ENCODE measurements at regions not wholly inside any gene's neighbourhood (a gene's known extent, or its start where the extent isn't known, plus 50 kb on each side); places are given as distances from the start of the nearest gene placed in this dataset.
A peak's percentile ranks its signal among the peaks of the same experiment; 100 is the strongest.

- DNase-seq (ENCODE audit: low spot score) = no peak
Observed at GRCh38 chr5:167793700-167794099, 497.7 kb upstream of the WWC1 start.

- DNase-seq (ENCODE audit: low spot score) = no peak
Observed at GRCh38 chr5:167794121-167794520, 497.3 kb upstream of the WWC1 start.

GRCh38 chr5:167796672-167797071 is 494.8 kb upstream of the WWC1 start:
- no peak for DNase-seq (ENCODE audit: low spot score)

DNA sequence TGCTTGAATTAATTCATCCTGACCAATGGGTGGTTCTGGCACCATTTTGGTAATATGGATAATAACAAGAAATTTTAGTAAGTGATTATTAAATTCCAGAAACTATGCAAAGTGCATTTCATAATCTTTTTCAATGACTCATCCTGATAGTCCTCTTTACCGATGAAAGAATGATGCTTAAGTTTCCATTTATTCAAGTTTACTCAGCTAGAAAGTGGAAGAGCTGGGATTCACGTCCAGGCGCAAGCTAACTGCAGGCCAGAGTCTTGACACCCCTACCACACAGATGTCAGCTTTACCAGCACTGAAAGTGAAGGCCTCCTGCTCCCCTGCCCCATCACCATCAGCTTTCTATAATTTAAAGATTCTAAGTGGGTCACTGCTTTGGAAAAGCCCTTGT is 493.5 kb upstream of the WWC1 start:
- no peak for DNase-seq (ENCODE audit: low spot score)

- no peak for DNase-seq (ENCODE audit: low spot score)
Observed at GRCh38 chr5:167798448-167798847, 493.0 kb upstream of the WWC1 start.

DNA sequence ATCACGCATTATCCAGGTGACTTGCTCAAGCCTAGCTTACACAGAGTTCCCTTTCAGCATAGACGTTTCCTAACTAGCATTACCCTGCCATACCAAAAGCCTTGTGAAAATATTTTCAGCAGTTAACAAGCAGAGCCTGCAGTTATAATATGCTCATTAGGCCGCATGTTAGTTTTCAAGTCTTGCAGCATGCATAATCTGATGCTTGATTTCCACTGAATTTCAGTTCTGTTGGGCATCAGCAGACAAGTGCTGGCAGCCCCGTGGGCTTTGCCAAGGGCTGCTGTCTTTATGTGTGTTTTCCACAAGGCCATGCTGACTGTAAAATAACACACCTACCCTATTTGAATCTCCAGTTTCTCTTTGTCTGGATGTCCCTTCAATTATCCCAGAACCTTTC is 491.0 kb upstream of the WWC1 start:
- no peak for DNase-seq (ENCODE audit: low spot score)

DNA sequence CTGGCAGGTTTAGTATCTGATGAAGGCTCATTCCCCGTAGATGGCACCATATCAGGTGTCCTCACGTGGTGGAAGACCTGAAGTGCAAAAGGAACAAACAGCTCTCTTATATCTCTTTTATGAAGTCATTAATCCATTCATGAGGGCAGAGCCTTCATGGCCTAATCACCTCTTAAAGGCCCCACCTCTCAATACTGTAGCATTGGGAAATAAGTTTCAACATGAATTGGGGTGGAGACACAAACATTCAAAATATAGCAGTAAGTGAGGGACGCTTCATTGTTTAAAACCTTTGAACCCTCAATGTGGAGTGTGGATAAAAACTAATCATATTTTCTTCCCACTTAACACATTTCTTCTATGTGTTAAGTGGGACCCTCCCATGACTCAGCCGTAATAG is 489.4 kb upstream of the WWC1 start:
- DNase-seq (ENCODE audit: low spot score) = no peak

DNA sequence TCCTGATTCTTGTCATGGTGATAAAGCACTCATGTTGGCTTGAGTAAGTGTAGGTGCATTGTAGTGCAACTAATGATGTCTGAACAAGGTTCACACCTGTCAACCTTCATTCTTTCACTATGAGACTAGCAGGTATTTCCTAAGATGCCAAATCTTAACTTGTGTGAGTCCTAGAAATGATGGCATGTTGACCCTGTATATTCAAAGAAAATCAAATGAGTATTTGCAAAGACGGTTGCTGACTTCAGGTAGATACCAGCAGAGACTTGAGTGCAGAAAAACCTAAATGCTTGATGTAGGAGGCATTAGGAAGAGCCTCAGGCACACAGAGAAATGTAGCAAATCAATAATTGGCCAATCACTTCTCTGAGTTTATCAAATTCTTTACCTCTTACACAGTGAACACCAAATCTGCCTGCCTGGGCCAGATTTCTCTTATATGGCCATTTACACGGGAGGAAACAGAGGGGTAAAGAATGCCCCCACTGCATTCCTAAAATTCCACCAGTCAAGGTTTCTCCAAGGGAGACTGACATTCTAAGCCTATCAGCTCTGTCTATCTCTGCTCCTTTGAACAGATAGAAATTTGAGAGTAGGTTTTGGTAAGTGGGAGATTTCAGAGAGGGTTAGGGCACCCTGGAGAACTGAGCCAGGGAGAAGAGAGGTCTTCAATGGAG is 488.6 kb upstream of the WWC1 start:
- DNase-seq (ENCODE audit: low spot score) = no peak

DNA sequence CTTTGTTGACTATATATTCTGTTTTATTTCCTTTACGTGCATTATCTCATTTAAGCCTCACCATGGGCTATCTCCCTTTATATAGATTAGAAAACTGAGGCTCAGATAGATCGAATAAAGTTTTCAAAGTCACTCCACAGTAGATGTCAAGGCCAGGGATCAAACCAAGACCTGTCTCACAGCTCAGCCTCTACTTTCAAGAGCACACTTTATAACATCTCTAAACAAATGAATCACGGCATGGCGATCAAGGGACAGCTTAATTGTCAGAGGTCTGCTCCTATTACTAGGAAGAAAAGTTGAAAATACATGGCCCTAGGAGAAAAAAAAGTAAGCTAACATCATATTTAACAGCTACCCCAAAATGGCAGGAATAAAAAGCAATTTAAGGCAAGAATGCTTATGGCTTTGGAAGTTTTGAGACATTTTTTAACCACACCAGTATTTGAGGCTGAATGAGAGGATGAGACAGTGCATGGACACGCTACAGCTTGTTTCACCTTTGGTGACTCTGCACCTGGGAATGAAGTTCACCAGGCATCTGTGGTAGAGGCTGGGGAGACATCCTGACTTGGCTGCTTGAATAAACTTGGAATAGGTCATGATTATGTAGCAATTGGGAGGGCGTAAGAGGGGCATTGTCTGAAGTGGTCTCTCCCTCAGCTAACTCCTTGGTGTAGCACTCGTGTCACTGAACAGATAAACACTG is 486.8 kb upstream of the WWC1 start:
- DNase-seq (ENCODE audit: low spot score) = no peak

DNA sequence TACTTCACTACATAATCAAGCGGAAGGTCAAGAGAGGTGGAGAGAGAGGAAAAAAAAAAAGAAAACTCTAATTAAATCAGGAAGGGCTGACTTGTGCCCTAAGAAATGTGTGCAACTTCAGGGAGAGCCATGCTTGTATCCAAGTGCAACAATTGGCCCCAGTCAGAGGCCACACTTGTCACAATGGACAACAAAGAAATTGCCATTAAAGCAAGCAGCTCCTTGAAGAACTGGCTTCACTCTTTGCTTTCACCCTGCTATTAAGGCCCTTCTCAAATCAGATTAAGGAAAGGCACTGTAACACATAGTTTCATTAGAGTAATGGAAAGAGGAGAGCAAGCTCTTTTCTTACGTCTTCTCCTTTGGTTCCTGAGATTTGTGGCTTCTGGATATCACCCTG is 480.9 kb upstream of the WWC1 start:
- DNase-seq (ENCODE audit: low spot score) = no peak

GRCh38 chr5:167812871-167813270 is 478.6 kb upstream of the WWC1 start:
- no peak for DNase-seq (ENCODE audit: low spot score)

DNA sequence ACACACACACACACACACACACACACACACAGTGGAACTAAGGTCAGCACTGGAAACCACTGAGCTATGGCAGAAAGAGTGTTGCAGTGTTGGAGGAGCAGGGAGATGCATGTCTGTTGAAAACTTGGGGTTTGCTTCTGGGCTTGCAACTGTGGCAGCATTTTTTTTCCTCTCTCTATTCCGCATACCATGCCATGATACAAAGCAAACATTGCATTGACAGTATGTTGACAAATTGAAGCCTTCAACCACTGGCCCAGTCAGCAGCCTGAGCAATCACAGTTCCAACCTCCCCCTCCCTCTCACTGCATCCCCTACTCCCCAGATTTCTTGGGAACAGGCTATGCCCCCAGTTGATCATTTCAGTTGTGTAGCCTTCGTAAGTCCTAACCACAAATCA is 478.1 kb upstream of the WWC1 start:
- DNase-seq (ENCODE audit: low spot score) = peak; percentile 12

GRCh38 chr5:167814040-167814439 is 477.4 kb upstream of the WWC1 start:
- DNase-seq (ENCODE audit: low spot score) = no peak

GRCh38 chr5:167814828-167815227 is 476.6 kb upstream of the WWC1 start:
- no peak for DNase-seq (ENCODE audit: low spot score)

DNA sequence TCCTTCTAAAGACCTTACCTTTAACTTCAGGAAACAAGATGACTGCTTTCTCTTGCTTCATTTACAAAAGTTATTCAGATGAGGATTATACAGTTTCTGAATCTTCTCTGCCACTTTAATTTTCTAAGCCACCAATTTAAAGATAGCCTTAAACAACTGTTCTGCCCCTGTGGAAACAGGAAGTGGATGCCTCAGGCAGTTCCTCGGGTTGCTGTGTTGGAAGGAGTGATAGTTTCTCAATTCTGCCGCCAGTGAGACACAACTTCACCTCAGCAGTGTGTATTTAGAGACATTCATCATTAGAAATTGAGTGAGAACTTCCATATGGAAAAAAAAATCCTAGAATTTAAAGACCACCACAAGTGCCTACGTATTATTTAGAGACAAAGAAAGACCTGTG is 475.1 kb upstream of the WWC1 start:
- DNase-seq (ENCODE audit: low spot score) = no peak

DNA sequence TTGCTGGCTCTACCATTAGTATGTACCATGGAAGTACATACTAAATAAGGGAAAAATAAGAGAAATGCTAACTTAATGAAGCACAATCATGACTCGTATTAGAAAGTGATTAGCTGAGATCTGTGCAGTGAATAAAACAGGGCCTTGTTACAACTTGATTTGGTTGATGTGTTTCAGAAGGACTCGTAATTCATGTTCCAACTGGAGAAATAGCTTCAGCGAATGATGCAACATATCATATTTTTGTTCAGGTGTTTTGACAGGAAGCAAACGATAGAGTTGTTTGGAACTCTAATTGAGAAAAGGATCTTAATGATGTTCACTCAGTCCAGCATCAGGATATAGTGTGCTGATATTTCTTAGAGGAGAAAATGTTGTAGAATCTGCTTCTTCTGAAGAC is 474.6 kb upstream of the WWC1 start:
- DNase-seq (ENCODE audit: low spot score) = no peak

DNA sequence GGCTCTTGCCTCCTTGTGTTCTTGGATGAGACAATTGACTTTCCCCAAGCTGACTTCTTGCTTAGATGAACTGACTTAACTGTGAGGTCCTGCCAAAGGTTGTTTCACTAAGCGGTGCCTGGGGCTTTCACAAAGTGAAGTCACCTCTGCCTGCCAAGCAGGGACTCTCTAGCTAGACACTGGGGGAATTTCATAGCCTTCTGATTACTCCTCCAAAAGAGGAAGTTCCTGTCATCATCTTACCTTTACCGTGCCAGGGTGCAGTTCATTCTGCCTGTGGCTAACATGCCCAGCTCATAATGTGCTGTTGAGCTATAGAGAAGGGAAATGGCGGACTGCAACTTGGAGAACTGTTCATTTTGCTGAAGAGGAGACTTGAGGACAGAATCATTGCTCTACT is 472.0 kb upstream of the WWC1 start:
- no peak for DNase-seq (ENCODE audit: low spot score)

GRCh38 chr5:167820101-167820990 is 471.1 kb upstream of the WWC1 start:
- DNase-seq (ENCODE audit: low spot score) = no peak

DNA sequence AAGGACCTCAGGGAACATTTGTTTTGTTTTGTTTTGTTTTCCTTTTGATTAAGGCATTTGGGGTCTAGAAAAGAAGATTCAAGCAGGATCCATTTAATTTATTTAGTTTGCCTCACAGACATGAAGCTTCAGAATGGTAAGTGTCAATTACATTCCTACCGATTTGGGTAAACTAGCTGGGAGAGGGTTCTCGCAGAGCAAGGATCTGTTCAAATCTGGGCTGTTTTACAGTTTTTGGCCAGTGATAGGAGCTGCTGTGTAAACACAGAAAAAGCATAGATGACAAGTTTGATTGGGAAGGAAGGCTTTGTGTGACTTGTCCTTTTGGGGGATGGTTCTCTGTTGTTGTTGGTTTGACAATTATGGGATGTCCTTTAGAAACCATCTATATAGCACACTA is 470.3 kb upstream of the WWC1 start:
- DNase-seq (ENCODE audit: low spot score) = no peak

DNA sequence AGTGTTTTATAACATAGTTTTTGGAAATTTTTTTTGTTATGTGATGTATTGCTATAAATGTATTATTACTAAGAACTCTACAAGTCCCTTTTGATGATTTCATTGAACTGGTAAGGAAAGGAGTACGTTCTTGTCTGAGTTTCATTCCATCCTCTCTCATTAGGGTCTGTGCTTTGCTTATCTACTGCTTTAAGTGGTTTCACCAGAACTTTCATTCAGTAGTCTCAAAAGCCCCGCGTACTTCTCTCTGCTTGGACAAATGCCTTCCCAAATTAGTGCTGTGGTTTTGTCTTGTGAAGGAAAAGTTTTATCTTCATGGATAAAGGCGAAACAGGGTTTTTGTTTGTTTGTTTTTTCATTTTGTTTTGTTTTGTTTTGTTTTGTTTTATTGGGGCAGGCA is 469.8 kb upstream of the WWC1 start:
- DNase-seq (ENCODE audit: low spot score) = no peak

- DNase-seq (ENCODE audit: low spot score) = no peak
Observed at GRCh38 chr5:167822241-167822640, 469.2 kb upstream of the WWC1 start.

GRCh38 chr5:167823405-167823804 is 468.0 kb upstream of the WWC1 start:
- DNase-seq (ENCODE audit: low spot score) = no peak

- no peak for DNase-seq (ENCODE audit: low spot score)
Observed at GRCh38 chr5:167827766-167828165, 463.7 kb upstream of the WWC1 start.

All from HuH-7.5 (cell line).